ENCODE measurements at regions not wholly inside any gene's neighbourhood (a gene's known extent, or its start where the extent isn't known, plus 50 kb on each side); places are given as distances from the start of the nearest gene placed in this dataset.

DNA sequence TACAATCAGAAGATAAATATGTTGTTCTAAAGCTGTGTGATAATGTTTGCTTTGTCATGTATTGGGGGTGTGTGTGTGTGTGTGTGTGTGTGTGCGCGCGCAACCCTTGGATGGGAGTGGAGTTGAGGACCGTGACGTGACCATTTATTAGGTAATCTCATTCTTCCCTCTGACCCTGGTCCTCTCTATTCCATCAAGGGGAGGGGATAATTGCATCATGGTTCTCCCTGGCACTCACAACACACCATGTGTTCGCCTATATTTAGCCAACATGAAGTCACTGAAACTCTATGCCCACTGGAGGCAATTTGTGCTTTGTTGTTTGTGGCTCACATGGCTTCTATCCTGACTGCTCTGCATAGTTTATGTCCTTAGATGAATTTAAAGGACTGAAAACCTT lies 79.8 kb upstream of the LRPPRC start:
- TF ChIP-seq EZH2 (IDR thresholded peaks at IDR 0.05), result no peak
- TF ChIP-seq POLR2AphosphoS5 (IDR thresholded peaks at IDR 0.05; ENCODE audit: borderline replicate concordance, low read depth, low read length), result no peak
